ENCODE measurements at regions not wholly inside any gene's neighbourhood (a gene's known extent, or its start where the extent isn't known, plus 50 kb on each side); places are given as distances from the start of the nearest gene placed in this dataset.
"Not testable (repeated sequence)": the region's sequence is repeated elsewhere in the genome, so short reads cannot be mapped to it uniquely, and the experiment has no call there.

GRCh38 chrX:140343226-140343868, 161.5 kb downstream of the SOX3 start:
- no peak for DNase-seq (ENCODE audit: low read depth in 1 of 2, low spot score in 1 of 2)

DNA sequence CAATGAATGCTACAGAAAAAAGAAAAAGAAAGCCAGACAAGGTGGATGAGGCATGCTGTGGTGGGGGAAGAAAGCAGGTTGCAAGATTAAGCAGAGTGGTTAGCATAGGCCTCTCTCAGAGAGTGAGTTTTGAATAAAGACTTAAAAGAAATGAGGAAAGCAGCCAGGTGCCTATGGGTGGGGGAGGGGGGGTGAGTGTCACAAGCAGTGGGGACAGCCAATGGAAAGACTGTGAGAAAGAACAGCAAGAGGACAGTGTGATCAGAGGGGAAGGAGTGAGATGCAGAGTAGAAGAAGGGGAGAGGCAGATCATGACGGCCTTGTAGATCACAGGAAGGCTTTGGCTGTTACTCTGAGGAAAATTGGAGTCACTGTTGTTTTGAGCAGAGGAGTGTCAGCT, 162.5 kb downstream of the SOX3 start:
- DNase-seq (ENCODE audit: low read depth in 1 of 2, low spot score in 1 of 2), result no peak

DNA sequence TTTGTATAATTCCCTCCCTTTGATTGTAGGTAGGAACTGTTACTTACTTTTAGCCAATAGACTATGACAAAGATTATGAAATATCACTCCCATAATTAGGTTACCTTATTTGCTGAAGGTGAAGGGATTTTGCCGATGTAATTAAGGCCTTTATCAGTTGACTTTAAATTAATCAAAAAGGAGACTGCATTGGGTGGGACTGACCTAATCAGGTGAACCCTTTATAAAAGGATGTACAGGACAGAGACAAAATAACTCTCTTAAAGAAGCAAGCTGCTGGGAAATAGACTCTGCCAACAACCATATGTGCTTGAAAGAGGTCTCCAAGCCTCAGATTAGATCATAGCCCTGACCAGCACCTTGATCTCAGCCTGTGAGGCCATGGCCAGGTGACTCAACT, 167.6 kb downstream of the SOX3 start:
- no peak for DNase-seq (ENCODE audit: low read depth in 1 of 2, low spot score in 1 of 2)

- DNase-seq (ENCODE audit: low read depth in 1 of 2, low spot score in 1 of 2), result no peak
Observed at GRCh38 chrX:140318296-140318695, 186.6 kb downstream of the SOX3 start.

DNA sequence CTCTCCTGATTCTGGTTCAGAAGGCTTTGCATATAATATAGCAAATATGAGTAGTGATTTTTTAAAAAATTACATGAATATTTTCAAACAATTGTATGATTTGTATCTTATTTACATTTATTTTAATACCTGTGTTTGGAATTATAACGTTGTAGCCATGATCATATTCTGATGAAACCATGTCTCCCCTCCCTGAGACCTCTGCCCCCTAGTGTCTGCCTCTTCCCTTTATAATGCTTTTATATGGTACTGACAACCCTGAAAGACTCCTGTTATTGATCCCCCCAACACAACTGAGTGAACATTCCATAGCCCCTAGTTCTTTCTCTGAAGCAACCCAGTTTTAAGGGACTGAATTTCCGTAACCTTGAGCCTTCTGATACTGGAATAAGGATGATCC, 187.4 kb downstream of the SOX3 start:
- no peak for DNase-seq (ENCODE audit: low read depth in 1 of 2, low spot score in 1 of 2)

DNA sequence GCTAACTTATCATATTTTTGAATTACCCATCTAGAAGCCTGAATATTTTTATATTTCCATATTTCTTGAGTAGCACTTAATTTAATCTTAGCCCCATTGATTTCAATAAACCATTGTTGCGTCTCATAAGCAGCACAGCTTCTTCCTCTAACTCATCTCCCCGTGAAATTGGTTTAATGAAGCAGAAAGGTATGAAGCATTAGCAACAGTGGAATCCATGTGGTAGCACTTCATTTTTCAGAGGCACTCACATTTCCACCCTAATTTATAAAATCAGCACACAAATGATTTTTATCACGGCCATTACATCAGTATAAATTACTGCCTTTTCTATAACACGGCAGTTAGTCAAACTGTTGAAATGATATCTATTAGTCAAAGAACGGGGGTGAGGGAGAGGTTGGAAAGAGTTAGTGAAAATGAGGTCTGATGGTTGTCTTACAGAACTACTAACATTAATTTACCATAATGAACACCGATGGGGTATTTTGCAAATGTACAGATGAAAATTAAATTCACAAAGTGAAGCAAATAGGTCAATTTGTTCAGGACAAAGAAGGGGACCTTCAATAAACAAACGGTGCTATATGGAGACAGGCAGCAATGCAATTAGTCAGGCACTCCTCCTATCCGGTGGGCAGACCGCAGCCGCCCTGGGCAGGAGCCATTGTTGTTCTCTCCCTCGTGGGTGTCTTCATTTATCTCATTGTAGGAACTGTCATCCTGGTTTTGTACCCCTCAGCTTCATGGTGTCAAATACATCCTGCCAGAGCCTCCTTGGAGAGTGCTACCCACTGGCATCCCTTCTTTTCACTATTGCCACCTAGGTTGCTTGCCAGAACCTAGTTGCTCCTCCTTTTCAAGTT, 205.7 kb downstream of the SOX3 start:
- DNase-seq (ENCODE audit: low read depth in 1 of 2, low spot score in 1 of 2), result no peak

GRCh38 chrX:140297273-140297672, 207.6 kb downstream of the SOX3 start:
- DNase-seq (ENCODE audit: low read depth in 1 of 2, low spot score in 1 of 2), result no peak

DNA sequence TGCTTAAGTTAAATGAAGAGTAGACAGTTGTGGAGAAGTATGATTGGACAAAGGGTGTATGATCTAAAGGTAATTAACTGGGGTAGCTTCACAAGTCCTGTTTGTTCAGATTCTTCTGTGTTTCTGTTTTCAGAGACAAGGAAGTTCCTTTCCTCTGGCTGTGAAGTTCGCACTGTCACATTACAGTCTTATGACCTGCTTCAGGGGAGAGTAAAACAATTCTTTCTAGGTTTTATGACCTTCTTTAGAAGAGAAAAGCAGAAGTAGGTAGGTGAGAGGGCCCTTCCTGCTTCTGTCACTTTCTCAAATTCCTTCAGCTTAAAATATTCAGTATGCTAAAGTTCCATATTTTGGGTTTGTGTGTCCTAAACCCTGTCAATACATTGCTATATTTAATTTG, 211.9 kb downstream of the SOX3 start:
- DNase-seq (ENCODE audit: low read depth in 1 of 2, low spot score in 1 of 2), result no peak

DNA sequence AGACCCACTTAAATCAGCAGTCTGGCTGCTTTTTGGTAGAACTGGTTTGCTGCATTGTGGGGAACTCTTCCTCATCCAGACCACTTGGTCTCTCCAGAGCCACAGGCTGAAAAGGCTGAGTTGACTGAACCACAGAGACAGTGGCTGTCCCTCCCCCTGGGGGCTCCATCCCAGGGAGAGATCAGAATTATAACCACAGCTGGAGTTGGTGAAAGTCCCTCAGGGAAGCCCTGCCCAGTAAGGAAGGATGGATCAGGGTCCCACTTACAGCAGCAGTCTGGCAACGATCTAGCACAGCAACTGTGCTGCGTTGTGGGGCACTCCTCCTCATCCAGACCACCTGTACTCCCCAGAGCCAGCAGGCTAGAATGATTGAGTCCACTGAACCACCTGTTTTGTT, 212.7 kb downstream of the SOX3 start:
- no peak for DNase-seq (ENCODE audit: low read depth in 1 of 2, low spot score in 1 of 2)

DNA sequence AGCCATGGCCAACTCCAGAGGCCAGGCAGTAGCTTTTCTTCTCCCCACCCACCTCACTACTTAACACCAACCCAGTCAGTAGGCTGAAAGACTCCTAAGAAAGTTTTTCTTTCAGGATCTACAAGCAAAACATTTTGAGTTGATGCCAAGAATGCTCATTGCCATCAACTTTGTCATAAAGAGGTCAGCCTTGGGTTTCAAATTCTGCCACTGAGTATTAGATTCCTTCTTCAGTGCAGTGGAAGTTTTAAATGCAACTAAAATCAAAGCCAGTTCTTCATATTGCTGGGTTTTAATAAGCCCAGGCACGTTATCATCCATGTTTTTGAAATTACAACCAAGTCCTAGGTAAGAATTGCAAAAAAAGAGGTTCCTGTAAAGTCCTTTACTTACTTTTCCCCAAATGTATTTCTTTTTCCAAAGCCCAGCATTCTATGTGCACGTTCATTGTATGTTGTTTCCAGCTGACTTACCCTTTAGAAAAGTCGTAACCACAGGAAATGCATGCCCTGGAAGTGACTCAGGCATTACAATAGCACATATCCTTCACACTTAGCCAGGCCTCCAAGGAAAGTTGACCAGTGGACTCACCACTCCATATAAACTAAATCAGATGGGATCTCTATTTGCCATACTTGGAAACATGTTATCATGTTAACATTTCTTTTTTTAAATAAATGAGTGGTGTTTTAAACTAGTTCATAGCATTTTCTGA, 229.9 kb downstream of the SOX3 start:
- no peak for DNase-seq (ENCODE audit: low read depth in 1 of 2, low spot score in 1 of 2)

DNA sequence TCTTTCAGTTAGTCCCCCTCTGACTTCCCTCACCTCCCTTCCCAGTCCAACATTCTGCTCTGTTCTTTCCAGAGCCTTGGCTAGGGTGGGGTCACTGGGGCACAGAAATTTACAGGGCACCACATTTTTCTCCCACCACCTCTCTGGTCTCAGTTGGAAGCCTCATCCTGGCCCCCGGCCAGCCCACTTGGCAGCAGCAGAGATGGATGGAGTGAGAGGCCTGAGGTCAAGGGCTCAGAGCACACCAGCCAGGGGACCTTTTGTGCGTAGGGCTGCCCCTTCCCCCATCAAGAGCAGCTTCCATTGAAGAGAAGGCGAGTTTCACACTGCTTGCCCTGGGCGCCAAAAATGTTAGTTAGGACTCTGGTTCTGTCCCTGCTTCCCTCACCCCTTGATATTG, 230.9 kb downstream of the SOX3 start:
- no peak for DNase-seq (ENCODE audit: low read depth in 1 of 2, low spot score in 1 of 2)

GRCh38 chrX:140250391-140250790, 254.5 kb downstream of the SOX3 start:
- no peak for DNase-seq (ENCODE audit: low read depth in 1 of 2, low spot score in 1 of 2)

DNA sequence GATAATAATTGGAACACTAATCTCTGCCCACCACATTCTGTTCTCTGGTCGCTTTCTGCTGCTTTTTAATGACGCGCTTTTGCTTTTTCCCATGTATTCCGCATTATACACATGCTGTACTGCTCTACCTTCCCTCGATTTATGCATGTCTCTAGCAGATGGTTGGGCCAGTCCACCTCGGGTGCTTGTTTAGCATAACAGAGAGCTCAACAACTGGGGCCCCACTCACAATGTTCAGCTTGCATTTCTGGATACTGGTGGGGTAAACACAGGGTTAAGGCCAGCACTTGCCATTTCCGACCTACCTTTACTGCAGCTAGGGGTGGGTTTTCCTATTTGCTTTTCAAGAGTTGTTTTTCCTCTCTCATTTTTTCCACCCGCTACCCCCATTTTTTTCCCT, 255.8 kb downstream of the SOX3 start:
- DNase-seq (ENCODE audit: low read depth in 1 of 2, low spot score in 1 of 2), result no peak

DNA sequence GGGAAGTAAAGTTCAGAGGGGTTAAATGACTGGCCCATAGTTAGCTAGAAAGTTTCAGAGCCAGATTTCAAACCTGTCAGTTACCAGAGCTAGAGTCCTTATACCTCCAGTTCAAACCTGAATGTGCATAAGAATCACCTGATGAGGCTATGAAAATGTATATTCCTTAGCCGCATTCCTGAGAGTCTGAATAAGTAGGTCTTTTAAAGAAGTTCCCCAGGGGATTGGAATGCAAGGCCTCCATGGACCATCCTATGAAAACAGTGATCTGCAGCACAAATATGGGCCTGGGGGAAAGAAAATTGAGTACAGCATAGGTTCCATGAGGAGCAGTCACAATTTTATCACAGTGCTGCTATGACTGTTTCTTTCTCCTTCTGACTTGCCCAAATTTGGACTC, 263.9 kb upstream of the CXorf66 start:
- no peak for DNase-seq (ENCODE audit: low read depth in 1 of 2, low spot score in 1 of 2)

DNA sequence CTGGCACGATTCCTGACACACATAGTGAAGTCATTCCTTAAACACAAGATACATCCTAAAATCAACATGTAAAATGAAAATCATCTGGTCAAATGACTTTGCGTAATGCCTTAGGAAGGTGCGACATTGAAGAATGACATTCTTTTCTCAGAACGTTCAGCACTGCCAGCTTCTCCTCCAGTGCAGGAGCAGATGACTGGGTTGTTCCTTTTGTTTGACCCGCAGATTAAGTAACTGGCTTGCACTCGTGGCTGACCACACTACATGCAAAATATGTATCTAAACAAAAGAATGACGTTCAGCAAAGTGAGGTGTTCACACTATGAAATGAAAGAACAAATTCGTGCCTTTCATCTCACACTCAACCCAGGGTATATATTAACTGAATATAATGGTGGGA, 260.7 kb upstream of the CXorf66 start:
- DNase-seq (ENCODE audit: low read depth in 1 of 2, low spot score in 1 of 2), result not testable (repeated sequence)

DNA sequence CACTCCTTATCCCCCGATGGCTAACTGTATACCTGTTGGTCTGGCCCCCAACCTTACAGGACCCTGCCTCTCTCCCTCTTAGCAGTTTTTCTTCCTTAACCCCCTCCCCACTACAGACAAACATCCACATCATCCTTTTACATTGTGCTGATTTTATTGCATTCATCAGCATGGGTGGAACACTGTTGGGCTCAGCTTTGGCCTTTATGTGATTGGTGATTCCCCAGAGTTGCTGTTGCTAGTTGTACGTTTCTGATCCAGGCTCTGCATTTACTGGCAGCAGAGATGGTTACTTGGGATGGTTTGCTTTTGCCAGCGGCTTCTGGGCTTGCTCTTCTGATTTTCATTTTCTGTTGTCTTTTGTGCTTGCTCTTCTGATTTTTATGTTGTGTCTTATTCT, 250.6 kb upstream of the CXorf66 start:
- not testable (repeated sequence) for DNase-seq (ENCODE audit: low read depth in 1 of 2, low spot score in 1 of 2)

- not testable (repeated sequence) for DNase-seq (ENCODE audit: low read depth in 1 of 2, low spot score in 1 of 2)
Observed at GRCh38 chrX:140214518-140214917, 249.2 kb upstream of the CXorf66 start.

GRCh38 chrX:140206657-140207056, 241.3 kb upstream of the CXorf66 start:
- DNase-seq (ENCODE audit: low read depth in 1 of 2, low spot score in 1 of 2), result no peak

- DNase-seq (ENCODE audit: low read depth in 1 of 2, low spot score in 1 of 2), result no peak
Observed at GRCh38 chrX:140190441-140191108, 225.3 kb upstream of the CXorf66 start.

DNA sequence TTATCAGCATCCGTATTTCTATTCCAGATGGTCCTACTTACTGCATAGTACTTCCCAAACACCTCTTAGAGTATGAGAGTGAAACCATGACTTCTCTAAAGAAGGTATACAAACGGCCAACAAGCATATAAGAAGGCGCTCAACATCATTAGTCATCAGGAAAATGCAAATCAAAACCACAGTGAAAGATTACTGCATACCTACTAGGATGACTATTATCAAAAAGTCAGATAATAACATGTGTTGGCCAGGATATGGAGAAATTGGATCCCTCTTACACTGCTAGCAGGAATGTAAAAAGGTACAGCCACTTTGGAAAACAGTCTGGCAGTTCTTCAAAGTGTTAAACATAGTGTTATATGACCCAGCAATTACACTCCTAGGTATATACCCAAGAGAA, 215.3 kb upstream of the CXorf66 start:
- DNase-seq (ENCODE audit: low read depth in 1 of 2, low spot score in 1 of 2), result no peak

GRCh38 chrX:140177821-140178220, 212.5 kb upstream of the CXorf66 start:
- DNase-seq (ENCODE audit: low read depth in 1 of 2, low spot score in 1 of 2), result no peak

DNA sequence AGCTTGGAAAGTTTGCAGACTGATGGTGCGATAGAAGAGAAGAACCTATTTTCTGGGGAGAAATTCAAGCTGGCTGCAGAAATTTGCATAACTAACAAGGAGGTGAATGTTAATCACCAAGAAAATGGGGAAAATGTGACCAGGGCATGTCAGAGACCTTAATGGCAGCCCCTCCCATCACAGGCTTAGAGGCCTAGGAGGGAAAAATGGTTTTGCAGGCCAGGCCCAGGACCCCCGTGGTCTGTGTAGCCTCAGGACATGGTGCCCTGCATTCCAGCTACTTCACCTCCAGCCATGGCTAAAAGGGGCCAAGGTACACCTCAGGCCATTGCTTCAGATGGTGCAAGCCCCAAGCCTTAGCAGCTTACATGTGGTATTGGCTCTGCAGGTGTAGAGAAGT, 207.1 kb upstream of the CXorf66 start:
- no peak for DNase-seq (ENCODE audit: low read depth in 1 of 2, low spot score in 1 of 2)
